HL-60 (cell line): ENCODE measurements at regions not wholly inside any gene's neighbourhood (a gene's known extent, or its start where the extent isn't known, plus 50 kb on each side); places are given as distances from the start of the nearest gene placed in this dataset.

Experiments
- DNase-seq, 2 experiments: peaks; one replicate each; pipeline ENCODE4 v3.0.0-alpha.2; 2010 to 2020; ENCODE audit warnings: low read depth in 1 of 2, low spot score in 1 of 2
- H3K27ac ChIP-seq: fragments of 250-450 bp; sonication (Bioruptor Pico); replicated peaks from 2 replicates; pipeline ENCODE4 v1.5.1; 2020; ENCODE audit warnings: mild to moderate bottlenecking, moderate library complexity
- H3K27me3 ChIP-seq: fragments of 250-450 bp; sonication (Bioruptor Pico); 2 replicates; pipeline ENCODE4 v1.5.1; 2021; ENCODE audit warnings: mild to moderate bottlenecking, moderate library complexity; ENCODE audit not compliant: insufficient read depth, poor library complexity, severe bottlenecking
- H3K4me3 ChIP-seq: replicated peaks from 2 replicates; pipeline ENCODE4 v1.5.1; 2011; ENCODE audit warnings: mild to moderate bottlenecking, control low read depth, low read length; ENCODE audit not compliant: insufficient read depth
- GABPA ChIP-seq: IDR thresholded peaks from 2 replicates; pipeline ENCODE4 v1.6.1; 2012; ENCODE audit warnings: low read depth
- POLR2AphosphoS5 ChIP-seq: IDR thresholded peaks from 2 replicates; pipeline ENCODE4 v1.6.1; 2012; ENCODE audit warnings: low read depth
- SPI1 ChIP-seq: IDR thresholded peaks from 2 replicates; pipeline ENCODE4 v1.6.1; 2012; ENCODE audit warnings: low read depth, mild to moderate bottlenecking, borderline replicate concordance
- TF ChIP-seq, protein P1 (sequence below): IDR thresholded peaks from 2 replicates; pipeline ENCODE4 v1.6.1; 2012; ENCODE audit warnings: low read depth; ENCODE audit not compliant: insufficient replicate concordance
- TF ChIP-seq, protein P2 (sequence below): IDR thresholded peaks from one replicate; pipeline ENCODE4 v1.5.1; 2011; ENCODE audit warnings: low read length, control low read depth, inconsistent platforms; ENCODE audit not compliant: insufficient read depth

DNA sequence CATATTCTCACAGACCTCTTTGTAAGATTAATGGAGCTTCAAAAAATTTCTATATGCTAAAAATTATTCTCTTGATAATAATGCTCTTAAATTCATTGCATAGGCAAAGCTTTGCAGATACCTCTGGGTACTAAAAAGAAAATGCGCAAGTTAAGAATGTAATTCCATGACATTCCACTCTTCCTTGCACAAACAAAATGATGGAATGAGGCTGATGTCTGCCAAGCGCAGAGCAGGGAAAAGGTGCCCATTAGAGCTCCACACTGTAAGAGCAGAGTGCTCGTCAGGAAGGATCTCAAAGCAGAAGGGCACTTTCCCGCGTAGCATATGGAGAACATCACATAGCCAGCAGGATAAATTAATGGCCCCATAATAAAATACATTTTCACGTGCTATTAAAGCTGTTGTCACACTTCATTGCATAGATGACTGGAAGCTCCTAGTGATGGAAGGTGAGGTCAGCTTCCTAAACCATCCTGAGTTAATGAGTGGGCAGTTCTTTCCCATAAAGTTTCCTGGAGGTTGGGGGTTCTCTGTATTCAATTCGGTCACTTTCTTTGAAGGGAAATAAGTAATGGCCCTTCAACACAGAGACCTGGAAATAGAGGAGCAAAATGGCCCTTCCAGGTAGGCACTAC is 1058.9 kb downstream of the GALC start:
- no peak overlapping the region for H3K4me3 ChIP-seq
- no peaks in the 10 kb centered on the region for H3K27me3 ChIP-seq
- TF ChIP-seq GABPA = no peak
- TF ChIP-seq, protein P1, sequence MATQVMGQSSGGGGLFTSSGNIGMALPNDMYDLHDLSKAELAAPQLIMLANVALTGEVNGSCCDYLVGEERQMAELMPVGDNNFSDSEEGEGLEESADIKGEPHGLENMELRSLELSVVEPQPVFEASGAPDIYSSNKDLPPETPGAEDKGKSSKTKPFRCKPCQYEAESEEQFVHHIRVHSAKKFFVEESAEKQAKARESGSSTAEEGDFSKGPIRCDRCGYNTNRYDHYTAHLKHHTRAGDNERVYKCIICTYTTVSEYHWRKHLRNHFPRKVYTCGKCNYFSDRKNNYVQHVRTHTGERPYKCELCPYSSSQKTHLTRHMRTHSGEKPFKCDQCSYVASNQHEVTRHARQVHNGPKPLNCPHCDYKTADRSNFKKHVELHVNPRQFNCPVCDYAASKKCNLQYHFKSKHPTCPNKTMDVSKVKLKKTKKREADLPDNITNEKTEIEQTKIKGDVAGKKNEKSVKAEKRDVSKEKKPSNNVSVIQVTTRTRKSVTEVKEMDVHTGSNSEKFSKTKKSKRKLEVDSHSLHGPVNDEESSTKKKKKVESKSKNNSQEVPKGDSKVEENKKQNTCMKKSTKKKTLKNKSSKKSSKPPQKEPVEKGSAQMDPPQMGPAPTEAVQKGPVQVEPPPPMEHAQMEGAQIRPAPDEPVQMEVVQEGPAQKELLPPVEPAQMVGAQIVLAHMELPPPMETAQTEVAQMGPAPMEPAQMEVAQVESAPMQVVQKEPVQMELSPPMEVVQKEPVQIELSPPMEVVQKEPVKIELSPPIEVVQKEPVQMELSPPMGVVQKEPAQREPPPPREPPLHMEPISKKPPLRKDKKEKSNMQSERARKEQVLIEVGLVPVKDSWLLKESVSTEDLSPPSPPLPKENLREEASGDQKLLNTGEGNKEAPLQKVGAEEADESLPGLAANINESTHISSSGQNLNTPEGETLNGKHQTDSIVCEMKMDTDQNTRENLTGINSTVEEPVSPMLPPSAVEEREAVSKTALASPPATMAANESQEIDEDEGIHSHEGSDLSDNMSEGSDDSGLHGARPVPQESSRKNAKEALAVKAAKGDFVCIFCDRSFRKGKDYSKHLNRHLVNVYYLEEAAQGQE = no peak
- TF ChIP-seq SPI1 = no peak
- TF ChIP-seq, protein P2, sequence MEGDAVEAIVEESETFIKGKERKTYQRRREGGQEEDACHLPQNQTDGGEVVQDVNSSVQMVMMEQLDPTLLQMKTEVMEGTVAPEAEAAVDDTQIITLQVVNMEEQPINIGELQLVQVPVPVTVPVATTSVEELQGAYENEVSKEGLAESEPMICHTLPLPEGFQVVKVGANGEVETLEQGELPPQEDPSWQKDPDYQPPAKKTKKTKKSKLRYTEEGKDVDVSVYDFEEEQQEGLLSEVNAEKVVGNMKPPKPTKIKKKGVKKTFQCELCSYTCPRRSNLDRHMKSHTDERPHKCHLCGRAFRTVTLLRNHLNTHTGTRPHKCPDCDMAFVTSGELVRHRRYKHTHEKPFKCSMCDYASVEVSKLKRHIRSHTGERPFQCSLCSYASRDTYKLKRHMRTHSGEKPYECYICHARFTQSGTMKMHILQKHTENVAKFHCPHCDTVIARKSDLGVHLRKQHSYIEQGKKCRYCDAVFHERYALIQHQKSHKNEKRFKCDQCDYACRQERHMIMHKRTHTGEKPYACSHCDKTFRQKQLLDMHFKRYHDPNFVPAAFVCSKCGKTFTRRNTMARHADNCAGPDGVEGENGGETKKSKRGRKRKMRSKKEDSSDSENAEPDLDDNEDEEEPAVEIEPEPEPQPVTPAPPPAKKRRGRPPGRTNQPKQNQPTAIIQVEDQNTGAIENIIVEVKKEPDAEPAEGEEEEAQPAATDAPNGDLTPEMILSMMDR = no peak
- no peak for TF ChIP-seq POLR2AphosphoS5
- H3K27ac ChIP-seq = no peak overlapping the region
- DNase-seq = no peak

- DNase-seq = no peak
- no peaks in the 10 kb centered on the region for H3K27me3 ChIP-seq
Measured at GRCh38 chr14:86933460-86933859, 1059.5 kb downstream of the GALC start.

DNA sequence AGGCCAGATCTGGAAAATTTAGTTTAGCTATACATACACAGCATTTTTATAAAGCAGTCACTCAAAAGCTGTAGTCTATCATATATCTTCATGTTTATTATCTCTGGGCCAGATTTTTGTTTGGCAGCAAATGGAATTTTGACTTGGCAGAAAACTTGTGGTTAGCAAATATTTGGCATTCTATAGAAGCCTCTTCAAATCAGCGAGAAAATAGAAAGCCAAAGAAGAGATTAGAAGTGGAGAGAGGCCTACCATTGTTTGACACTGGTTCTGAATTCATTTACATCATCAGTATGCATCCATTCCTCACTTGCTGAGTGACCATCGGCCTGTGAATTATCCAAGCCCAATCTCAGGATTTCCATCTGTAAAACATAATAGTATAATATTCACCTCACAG is 1077.6 kb downstream of the GALC start:
- TF ChIP-seq, protein P1 = no peak
- TF ChIP-seq SPI1 = no peak
- DNase-seq = no peak
- Histone ChIP-seq H3K27me3 (no peaks in the 10 kb centered on the region), H3K27ac (no peak overlapping the region), H3K4me3 (no peak overlapping the region)

More at GRCh38 chr14:86933460-86933859, 1059.5 kb downstream of the GALC start:
- no peak overlapping the region for H3K27ac ChIP-seq
- no peak for TF ChIP-seq GABPA
- TF ChIP-seq, protein P1 = no peak
- TF ChIP-seq, protein P2 = no peak
- no peak for TF ChIP-seq SPI1
- TF ChIP-seq POLR2AphosphoS5 = no peak
- no peak overlapping the region for H3K4me3 ChIP-seq
